ENCODE measurements at regions not wholly inside any gene's neighbourhood (a gene's known extent, or its start where the extent isn't known, plus 50 kb on each side); places are given as distances from the start of the nearest gene placed in this dataset.

DNA sequence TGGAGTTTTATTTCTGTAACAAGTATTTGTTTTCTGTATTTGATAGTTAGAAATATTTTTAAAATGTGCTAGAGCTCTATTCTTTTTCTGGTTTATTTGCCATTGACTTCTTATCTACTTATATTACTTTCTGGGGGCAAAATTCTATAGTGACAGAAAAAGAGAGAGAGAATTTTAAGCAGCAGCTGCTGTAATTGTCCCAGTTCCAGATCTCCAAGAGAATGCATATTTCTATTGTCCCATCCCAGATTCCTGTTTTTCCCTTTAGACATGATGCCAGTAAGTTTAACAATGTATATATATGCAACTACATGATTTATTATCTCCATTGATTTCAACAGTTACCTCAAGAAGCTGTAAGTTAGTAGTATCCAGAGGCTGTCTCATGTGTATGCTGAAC lies 541.7 kb upstream of the ZNF385D start:
- peaks cover 0 to 8% (median 0%) of the 10 kb centered on the region in 4 donors for H3K9me3 ChIP-seq
- no peak overlapping the region for H3K4me3 ChIP-seq
- no peaks in the 10 kb centered on the region for H3K4me1 ChIP-seq
- no peaks in the 10 kb centered on the region for H3K27me3 ChIP-seq
- intact Hi-C loops (cut with DNase I; ENCODE audit: low total_unique reads) = no loop called here
- no peaks in the 10 kb centered on the region for H3K36me3 ChIP-seq
- TF ChIP-seq, protein P1, sequence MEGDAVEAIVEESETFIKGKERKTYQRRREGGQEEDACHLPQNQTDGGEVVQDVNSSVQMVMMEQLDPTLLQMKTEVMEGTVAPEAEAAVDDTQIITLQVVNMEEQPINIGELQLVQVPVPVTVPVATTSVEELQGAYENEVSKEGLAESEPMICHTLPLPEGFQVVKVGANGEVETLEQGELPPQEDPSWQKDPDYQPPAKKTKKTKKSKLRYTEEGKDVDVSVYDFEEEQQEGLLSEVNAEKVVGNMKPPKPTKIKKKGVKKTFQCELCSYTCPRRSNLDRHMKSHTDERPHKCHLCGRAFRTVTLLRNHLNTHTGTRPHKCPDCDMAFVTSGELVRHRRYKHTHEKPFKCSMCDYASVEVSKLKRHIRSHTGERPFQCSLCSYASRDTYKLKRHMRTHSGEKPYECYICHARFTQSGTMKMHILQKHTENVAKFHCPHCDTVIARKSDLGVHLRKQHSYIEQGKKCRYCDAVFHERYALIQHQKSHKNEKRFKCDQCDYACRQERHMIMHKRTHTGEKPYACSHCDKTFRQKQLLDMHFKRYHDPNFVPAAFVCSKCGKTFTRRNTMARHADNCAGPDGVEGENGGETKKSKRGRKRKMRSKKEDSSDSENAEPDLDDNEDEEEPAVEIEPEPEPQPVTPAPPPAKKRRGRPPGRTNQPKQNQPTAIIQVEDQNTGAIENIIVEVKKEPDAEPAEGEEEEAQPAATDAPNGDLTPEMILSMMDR (IDR thresholded peaks at IDR 0.05) = no peak
- TF ChIP-seq POLR2A (IDR thresholded peaks at IDR 0.05) = no peak
- TF ChIP-seq POLR2AphosphoS5 (IDR thresholded peaks at IDR 0.05) = no peak
- TF ChIP-seq EP300 (IDR thresholded peaks at IDR 0.05) = no peak
- DNase-seq = no peak
- H3K27ac ChIP-seq = no peak overlapping the region

DNA sequence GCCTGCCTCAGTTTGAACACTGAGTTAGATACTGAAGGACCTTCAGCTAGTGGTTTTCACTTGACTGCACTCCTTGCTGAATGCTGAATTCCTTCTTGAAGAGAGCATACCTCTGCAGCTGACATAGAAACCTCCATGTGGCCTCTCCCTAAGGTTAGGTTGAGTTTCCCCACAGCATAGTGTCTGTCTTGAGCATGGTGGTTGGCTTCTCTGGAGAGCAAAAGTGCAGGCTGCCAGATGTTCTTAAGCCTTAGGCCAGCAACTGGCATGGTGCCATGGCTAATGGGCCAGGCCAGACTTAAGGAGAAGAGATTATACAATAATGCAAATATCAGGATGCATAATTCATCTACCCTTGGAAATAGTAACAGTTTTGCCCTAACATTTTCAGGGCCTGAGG lies 545.6 kb upstream of the ZNF385D start:
- intact Hi-C loops (cut with DNase I; ENCODE audit: low total_unique reads) = no loop called here
- H3K4me3 ChIP-seq = no peak overlapping the region

DNA sequence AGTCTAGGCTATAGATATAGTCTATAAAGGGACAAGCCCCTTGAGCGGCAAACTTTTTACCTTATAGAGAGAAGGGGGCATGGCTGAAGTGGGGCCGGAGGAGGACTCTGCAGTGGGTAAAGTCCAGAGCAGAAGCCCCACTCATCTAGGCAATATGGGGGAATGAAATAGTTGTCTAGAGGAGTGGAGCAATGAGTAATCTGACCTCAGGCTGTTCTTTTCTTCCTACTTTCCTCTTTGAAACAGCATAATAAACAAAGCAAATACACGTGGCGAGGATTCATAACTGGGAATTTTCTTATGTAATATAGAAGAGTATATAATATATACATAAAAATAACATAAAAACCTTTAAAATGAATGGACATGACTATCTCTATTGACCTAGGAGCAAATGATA lies 546.4 kb upstream of the ZNF385D start:
- intact Hi-C loops (cut with DNase I; ENCODE audit: low total_unique reads) = no loop called here
- TF ChIP-seq POLR2AphosphoS5 (IDR thresholded peaks at IDR 0.05) (no peak), EP300 (IDR thresholded peaks at IDR 0.05) (no peak), POLR2A (IDR thresholded peaks at IDR 0.05) (no peak)
- TF ChIP-seq, protein P1 (IDR thresholded peaks at IDR 0.05) = no peak
- no peak overlapping the region for H3K27ac ChIP-seq
- H3K4me3 ChIP-seq = no peak overlapping the region
- no peak for DNase-seq
- no peaks in the 10 kb centered on the region for H3K4me1 ChIP-seq
- H3K9me3 ChIP-seq = peaks cover 0 to 14% (median 0%) of the 10 kb centered on the region in 4 donors
- no peaks in the 10 kb centered on the region for H3K36me3 ChIP-seq
- no peaks in the 10 kb centered on the region for H3K27me3 ChIP-seq
- WGBS, 5 donors = 75 to 87% (median 84%) methylated on average over 4 of the region's 4 CpGs

More for the DNA sequence above, 545.6 kb upstream of the ZNF385D start:
- no peaks in the 10 kb centered on the region for H3K4me1 ChIP-seq
- H3K36me3 ChIP-seq = no peaks in the 10 kb centered on the region
- no peaks in the 10 kb centered on the region for H3K27me3 ChIP-seq
- peak in 1 of 2 donors; percentile 20 for DNase-seq
- no peak for TF ChIP-seq EP300 (IDR thresholded peaks at IDR 0.05)
- TF ChIP-seq POLR2AphosphoS5 (IDR thresholded peaks at IDR 0.05) = no peak
- TF ChIP-seq, protein P1 (IDR thresholded peaks at IDR 0.05) = no peak
- no peak for TF ChIP-seq POLR2A (IDR thresholded peaks at IDR 0.05)
- H3K9me3 ChIP-seq = peaks cover 0 to 14% (median 0%) of the 10 kb centered on the region in 4 donors
- no peak overlapping the region for H3K27ac ChIP-seq

DNA sequence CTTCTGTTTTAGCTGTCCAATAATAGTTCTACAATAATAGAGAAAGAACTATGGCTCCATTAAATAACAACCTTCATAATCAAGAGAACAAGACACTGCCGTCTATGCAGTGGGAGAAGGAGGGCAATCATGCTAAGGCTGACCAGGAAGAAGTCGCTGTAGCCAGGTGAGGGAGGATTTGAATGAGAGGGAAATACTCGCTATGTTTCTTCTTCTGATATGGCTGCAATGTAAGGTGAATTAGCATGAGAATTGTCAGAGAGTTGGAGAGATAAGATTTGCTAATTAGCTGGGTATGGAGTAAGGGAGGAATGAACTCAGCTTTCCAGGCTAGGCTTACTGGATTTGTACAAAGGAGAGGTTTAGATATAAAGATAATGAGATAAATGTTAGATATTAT lies 555.4 kb upstream of the ZNF385D start:
- WGBS, 5 donors = 47 to 61% (median 50%) methylated on average over 3 of the region's 3 CpGs
- Histone ChIP-seq H3K27me3 (no peaks in the 10 kb centered on the region), H3K4me1 (no peaks in the 10 kb centered on the region), H3K36me3 (no peaks in the 10 kb centered on the region), H3K9me3 (peaks cover 0 to 10% (median 2%) of the 10 kb centered on the region in 4 donors), H3K27ac (no peak overlapping the region), H3K4me3 (no peak overlapping the region)
- TF ChIP-seq, protein P1 (IDR thresholded peaks at IDR 0.05) = no peak
- no peak for TF ChIP-seq POLR2AphosphoS5 (IDR thresholded peaks at IDR 0.05)
- TF ChIP-seq POLR2A (IDR thresholded peaks at IDR 0.05) = no peak
- TF ChIP-seq EP300 (IDR thresholded peaks at IDR 0.05) = no peak
- no peak for DNase-seq
- intact Hi-C loops (cut with DNase I; ENCODE audit: low total_unique reads) = no loop called here

Measured in stomach (tissue), 8 donors.